HG03432 (cell line): ENCODE measurements at regions not wholly inside any gene's neighbourhood (a gene's known extent, or its start where the extent isn't known, plus 50 kb on each side); places are given as distances from the start of the nearest gene placed in this dataset.

Experiments
- ATAC-seq: cut with Tn5 transposase; IDR thresholded peaks from one replicate; pipeline ENCODE4 v1.9.1; 2021; ENCODE audit warnings: mild to moderate bottlenecking, moderate library complexity; ENCODE audit not compliant: unreplicated experiment

- ATAC-seq: no peak
These were observed 648.3 kb upstream of the CFAP20DC start for GRCh38 chr3:59698091-59698490.

- no peak for ATAC-seq
These were observed 647.0 kb upstream of the CFAP20DC start for GRCh38 chr3:59696783-59697182.

GRCh38 chr3:59695860-59696259 is 646.0 kb upstream of the CFAP20DC start:
- no peak for ATAC-seq

- ATAC-seq: no peak
These were observed 642.3 kb upstream of the CFAP20DC start for GRCh38 chr3:59692117-59692516.

- ATAC-seq: no peak
These were observed 641.1 kb upstream of the CFAP20DC start for GRCh38 chr3:59690886-59691285.

GRCh38 chr3:59688636-59689035 is 638.8 kb upstream of the CFAP20DC start:
- ATAC-seq: no peak

DNA sequence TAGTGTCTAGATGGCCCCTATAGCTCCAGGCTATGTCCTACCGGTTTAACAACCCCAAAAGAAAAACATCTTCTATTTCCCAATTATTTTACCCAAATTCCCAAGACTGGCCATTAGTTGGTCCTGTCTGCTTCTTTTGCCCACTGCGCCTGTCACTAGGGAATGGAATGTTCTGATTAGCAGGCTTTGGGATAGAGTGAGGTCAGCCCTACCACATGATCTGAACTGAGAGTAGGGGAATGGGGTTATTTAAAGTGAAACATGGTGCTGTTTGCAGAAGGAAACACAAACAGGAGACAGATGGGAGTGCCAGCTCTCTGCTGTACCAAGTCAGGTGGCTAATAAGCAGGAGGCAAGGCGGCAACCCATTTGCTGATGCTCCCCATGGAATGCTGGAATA is 635.6 kb upstream of the CFAP20DC start:
- no peak for ATAC-seq

DNA sequence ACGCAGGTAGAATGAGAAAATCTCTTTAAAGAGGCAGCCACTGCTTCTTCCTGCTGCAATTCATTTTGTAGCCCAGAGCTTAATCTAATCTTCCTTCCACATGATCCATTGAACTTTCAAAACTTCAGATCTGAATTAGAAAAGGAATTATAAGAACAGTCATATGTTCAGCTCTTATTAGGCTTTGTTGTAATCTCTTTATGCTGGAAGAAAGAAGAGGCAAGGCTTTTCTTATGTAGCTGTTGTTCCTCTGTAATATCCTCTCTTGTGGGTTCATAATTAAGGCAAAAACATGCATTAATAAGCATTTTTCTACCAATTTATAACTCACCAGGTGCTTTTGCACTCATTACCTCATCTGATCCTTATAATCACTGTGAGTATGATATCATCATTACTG is 634.9 kb upstream of the CFAP20DC start:
- no peak for ATAC-seq

- no peak for ATAC-seq
These were observed 631.1 kb upstream of the CFAP20DC start for GRCh38 chr3:59680919-59681318.

- ATAC-seq: no peak
These were observed 628.2 kb upstream of the CFAP20DC start for GRCh38 chr3:59677747-59678702.

DNA sequence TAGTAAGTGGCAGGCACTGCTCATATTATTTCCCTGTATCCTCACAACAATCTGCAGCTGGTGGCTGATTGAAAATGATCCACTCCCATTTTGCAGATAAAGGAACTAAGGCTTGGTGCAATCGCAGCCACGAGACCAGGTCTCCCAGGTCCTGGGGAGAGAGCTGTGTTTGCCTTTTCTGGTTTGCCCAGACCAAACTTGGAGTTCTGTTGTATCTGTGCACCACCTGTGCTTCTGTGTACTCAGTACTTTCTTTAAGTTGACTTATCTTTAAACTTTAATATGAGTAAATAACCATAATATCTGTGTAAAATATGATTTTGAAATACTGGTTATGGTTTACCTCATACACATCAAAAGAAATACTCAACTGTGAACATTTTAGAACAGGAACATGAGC is 625.7 kb upstream of the CFAP20DC start:
- no peak for ATAC-seq

DNA sequence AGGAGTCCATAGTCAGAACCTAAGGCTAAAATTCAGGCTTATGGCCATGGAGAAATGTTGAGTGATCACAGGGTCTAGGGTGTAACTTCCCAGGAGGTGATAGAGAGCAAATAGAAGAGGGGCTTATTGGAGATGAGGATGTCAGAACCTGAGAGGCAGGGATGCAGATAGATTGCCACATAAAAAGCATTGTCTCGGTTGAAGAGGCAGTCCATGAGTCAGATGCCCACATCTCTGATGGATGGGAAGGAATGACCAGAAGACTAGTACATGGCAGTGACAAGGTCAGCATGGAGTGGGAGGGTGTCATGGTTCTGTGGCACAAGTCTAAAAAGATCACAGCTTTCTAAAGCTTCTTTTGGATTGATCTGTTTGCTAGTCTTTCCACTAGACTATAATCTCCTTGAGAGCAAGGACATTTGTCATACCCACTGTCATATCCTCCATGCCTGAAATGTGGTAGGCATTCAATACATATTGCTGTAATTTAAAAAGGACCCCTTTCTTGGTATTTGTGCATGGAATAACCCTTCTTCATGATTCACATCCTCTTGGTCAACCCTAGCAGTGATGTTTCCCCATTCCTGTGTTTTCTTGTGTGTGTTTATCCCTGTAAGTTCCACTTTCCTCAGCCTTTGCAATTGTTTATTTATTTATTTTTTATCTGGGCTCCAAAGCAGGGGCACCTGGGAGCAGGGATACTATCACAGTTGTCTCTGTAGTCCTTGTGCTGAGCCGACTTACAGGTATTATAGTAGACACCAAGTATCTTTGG is 613.4 kb upstream of the CFAP20DC start:
- no peak for ATAC-seq

- no peak for ATAC-seq
These were observed 611.2 kb upstream of the CFAP20DC start for GRCh38 chr3:59660852-59661625.

DNA sequence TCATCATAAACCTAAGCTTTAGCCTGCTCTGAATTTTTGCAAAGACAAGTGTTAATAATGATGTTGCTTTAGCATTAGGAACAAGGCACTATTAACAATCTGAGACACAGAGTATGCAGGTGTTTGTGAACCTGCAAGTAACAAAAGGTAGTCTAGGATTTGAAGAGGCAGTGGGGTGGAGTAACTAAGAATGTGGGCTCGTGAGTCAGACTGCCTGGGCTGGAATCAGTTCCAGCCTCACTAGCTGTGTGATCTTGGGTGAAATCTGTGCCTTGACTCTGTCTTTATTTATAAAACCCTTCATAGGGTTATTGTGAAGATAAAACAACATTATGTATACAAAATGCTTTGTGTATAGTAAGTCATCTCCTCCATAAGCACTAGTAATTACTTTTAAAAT is 610.6 kb upstream of the CFAP20DC start:
- no peak for ATAC-seq

- ATAC-seq: no peak
These were observed 609.9 kb upstream of the CFAP20DC start for GRCh38 chr3:59659755-59660154.

DNA sequence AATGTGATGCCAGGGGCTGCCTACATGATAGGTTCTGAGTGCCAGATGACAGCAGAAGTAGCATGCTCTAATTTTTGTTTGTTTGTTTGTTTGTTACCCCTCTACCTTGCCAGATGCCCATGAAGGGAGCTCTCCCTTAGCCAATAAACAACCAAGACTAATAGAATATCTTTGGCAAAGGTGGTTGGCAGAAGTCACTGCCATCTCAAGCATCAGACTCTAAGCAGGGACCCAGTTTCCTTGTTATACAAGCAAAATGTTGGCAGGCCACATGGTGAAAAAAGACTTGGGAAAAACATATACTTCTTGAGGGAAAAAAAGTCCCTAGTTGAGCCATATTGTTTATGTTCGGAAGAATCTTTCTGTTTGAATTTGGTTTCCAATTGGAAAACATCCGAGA is 609.0 kb upstream of the CFAP20DC start:
- ATAC-seq: no peak

DNA sequence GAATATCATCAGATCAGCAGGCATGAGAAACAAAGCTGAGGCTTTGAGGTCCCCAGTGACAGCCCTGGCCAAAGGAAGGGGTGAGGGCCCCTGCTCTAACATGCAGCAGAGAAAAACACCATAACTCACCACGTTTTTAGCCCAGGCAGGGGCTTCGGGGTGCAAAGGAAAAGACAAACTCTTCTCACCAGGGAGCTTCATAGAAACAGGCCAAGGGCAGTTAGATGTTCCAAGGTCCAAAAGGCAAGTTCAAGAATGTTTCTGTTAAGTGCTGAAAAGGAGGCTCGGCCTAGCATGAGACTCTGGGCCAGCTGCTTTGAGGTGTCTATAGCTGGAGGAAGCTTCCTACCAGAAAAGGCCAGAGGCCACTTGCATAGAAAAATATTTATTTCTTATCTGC is 608.4 kb upstream of the CFAP20DC start:
- ATAC-seq: no peak

DNA sequence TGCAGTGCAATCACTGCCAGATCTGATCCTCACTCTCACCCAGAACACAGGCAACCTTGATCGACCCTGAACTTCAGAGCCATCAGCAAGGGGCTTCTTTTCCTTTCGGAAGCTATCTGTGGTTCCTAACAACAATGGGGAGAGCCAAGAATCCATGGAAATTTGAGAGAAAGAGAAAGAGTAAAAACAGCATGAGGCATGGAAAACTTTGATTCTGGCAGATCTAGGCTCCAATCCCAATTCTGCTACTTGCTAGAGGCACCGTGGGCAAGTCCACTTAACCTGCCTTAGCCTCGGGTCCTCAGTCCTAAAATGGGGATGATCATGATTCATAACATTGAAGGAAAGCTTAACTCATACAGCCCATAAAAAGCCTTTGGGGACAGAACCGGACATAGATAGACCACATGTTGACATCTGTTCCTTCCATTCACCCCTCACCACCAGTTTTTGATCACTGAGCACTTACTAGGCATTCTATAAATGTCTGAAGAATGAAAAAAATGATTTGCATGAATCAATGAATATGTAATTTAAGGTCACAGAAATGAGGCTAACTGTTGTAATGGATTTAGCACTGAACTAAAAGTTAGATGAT is 605.7 kb upstream of the CFAP20DC start:
- no peak for ATAC-seq

DNA sequence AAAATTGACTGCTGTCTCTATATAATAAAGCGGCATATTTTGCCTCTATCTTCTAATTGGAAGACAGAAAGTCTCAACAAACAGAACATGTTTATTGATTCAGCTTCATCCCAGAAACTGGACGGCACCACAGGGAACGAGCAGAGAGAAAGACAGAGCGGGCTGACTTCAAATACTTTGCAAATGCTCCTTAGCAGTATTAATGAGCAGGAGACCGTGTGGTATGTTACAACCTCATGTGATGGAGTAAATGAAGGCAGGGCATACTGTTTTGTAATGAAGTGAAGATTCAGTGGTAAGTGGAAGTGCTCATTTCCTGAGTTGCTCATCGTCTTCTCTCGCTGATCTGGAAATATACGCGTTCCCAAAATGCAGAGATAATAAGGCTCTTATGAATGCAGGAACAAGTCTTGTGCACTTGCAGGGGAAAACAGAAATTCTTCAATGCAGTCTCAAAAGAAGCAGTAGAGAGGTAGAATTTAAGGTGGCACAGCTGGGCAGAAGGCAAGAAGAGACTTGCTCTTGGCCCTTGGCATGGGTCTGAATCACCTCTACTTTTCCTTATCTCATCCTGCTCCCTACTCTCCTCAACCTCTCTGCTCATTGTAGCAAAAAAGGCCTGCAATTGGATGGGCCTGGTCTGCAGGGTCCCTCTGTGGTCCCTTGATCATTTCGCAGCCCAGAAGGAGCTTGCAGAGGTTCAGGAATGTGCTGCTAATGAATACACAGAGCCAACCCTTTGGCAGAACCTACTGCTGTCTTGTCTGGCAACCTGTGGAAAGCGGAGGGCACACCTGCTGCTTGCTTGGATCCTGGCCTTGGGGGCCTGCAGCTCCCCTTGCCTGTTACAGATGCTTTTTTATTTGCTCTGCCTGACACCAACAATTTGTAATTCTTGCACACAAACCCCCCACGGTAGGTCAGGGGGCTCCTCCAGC is 604.9 kb upstream of the CFAP20DC start:
- ATAC-seq: no peak

GRCh38 chr3:59654123-59654479 is 604.3 kb upstream of the CFAP20DC start:
- ATAC-seq: no peak
